Glutamatergic neuron (in vitro differentiated cells): ENCODE measurements at regions not wholly inside any gene's neighbourhood (a gene's known extent, or its start where the extent isn't known, plus 50 kb on each side); places are given as distances from the start of the nearest gene placed in this dataset.

Source experiments
- DNase-seq: peaks from one replicate; pipeline ENCODE4 v3.0.0; 2022
- H3K27ac Mint-ChIP-seq: one replicate; pipeline ENCODE4 v1.8.0; 2020; ENCODE audit warnings: mild to moderate bottlenecking, mixed read lengths, inconsistent platforms; ENCODE audit not compliant: unreplicated experiment
- H3K27me3 Mint-ChIP-seq: one replicate; pipeline ENCODE4 v1.8.0; 2020; ENCODE audit warnings: mild to moderate bottlenecking, moderate library complexity, mixed read lengths, inconsistent platforms; ENCODE audit not compliant: unreplicated experiment
- H3K36me3 Mint-ChIP-seq: one replicate; pipeline ENCODE4 v1.8.0; 2020; ENCODE audit warnings: mild to moderate bottlenecking, mixed read lengths, inconsistent platforms; ENCODE audit not compliant: unreplicated experiment
- H3K4me1 Mint-ChIP-seq: one replicate; pipeline ENCODE4 v1.8.0; 2020; ENCODE audit warnings: mild to moderate bottlenecking, low read depth, mixed read lengths, inconsistent platforms; ENCODE audit not compliant: unreplicated experiment
- H3K4me3 Mint-ChIP-seq: one replicate; pipeline ENCODE4 v1.8.0; 2020; ENCODE audit warnings: mild to moderate bottlenecking, mixed read lengths, inconsistent platforms; ENCODE audit not compliant: unreplicated experiment
- H3K9me3 Mint-ChIP-seq: one replicate; pipeline ENCODE4 v1.8.0; 2020; ENCODE audit warnings: mild to moderate bottlenecking, moderate library complexity, mixed read lengths, inconsistent platforms; ENCODE audit not compliant: unreplicated experiment
- TF ChIP-seq, protein P1 (sequence below): fragments of 200-600 bp; sonication (generic); IDR thresholded peaks from one replicate; pipeline ENCODE4 v1.5.0; 2021; ENCODE audit not compliant: partially characterized antibody, unreplicated experiment

DNA sequence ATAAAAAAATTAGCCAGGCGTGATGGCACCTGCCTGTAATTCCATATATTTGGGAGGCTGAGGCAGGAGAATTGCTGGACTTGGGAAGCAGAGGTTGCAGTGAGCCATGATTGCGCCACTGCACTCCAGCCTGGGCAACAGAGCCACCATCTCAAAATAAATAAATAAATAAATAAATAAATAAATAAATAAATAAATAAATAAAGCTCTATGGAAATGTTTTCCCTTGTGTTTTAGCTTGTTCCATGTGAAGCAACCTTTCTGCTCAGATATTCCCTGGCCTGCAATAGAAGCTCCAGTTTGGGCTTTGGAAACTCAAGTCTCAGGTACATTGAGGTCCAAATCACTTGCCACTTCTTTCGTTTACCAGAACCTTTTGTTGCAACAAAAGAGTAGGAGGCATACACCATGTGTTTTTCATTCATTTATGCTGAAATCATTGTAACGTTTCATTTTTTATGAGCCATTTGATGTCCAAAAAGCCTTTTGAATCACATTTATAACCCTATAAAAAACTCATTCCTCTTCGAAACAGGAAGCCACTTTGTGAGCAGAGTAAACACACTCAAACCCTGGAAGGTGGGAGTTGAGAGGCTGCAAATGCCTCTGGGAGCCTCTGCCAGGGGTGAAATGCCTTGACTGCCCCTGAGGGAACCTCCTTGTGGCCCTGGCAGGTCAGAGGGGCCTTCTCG, 376.6 kb upstream of the TBX3 start:
- H3K9me3 Mint-ChIP-seq = no peaks in the 10 kb centered on the region
- TF ChIP-seq, protein P1, sequence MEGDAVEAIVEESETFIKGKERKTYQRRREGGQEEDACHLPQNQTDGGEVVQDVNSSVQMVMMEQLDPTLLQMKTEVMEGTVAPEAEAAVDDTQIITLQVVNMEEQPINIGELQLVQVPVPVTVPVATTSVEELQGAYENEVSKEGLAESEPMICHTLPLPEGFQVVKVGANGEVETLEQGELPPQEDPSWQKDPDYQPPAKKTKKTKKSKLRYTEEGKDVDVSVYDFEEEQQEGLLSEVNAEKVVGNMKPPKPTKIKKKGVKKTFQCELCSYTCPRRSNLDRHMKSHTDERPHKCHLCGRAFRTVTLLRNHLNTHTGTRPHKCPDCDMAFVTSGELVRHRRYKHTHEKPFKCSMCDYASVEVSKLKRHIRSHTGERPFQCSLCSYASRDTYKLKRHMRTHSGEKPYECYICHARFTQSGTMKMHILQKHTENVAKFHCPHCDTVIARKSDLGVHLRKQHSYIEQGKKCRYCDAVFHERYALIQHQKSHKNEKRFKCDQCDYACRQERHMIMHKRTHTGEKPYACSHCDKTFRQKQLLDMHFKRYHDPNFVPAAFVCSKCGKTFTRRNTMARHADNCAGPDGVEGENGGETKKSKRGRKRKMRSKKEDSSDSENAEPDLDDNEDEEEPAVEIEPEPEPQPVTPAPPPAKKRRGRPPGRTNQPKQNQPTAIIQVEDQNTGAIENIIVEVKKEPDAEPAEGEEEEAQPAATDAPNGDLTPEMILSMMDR = no peak
- no peak for DNase-seq
- H3K4me3 Mint-ChIP-seq = no peak overlapping the region
- H3K4me1 Mint-ChIP-seq = no peaks in the 10 kb centered on the region
- no peaks in the 10 kb centered on the region for H3K36me3 Mint-ChIP-seq
- no peak overlapping the region for H3K27ac Mint-ChIP-seq
- no peaks in the 10 kb centered on the region for H3K27me3 Mint-ChIP-seq

DNA sequence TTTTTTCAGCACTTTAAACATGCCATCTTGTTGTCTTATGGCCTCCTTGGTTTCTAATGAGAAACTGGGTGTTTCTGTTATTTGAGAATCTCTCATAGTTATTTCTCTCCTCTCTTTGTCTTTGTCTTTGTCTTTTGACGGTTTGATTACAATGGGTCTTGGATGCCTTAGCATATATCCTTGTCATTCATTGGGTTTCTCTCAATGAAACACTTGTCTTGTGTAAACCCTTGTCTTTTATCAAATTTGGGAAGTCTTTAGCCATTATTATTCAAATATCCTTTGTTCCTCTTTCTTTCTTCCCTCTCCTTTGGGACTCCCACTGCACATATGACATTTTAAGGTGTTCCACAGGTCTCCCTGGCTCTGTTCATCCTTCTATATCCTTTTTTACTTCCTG, 373.5 kb upstream of the TBX3 start:
- H3K27me3 Mint-ChIP-seq = no peaks in the 10 kb centered on the region
- H3K27ac Mint-ChIP-seq = no peak overlapping the region
- H3K9me3 Mint-ChIP-seq = no peaks in the 10 kb centered on the region
- H3K4me3 Mint-ChIP-seq = no peak overlapping the region
- no peaks in the 10 kb centered on the region for H3K36me3 Mint-ChIP-seq
- peaks cover 1% of the 10 kb centered on the region for H3K4me1 Mint-ChIP-seq
- no peak for DNase-seq
- TF ChIP-seq, protein P1 = no peak

DNA sequence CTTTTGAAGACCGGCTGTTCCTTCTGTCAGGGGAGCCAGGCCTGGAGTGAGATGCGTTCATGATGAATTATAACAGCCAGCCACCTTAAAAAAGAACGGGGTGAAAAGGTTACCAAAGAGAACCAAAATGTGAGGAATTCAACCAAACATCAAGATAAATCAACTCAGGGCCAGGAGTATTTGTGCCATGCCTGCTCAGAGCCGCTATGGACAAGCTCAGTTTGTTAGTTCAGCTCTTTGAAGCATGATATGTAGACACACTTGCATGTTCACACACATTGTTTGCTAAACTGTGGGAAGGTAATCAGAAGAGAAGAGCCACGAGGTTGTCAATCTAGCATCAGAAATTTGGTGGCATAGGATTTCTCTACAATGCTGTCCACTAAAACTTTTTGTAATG, 367.4 kb upstream of the TBX3 start:
- Mint-ChIP-seq H3K27ac (no peak overlapping the region), H3K4me1 (peaks cover 13% of the 10 kb centered on the region), H3K4me3 (no peak overlapping the region), H3K27me3 (no peaks in the 10 kb centered on the region), H3K9me3 (no peaks in the 10 kb centered on the region), H3K36me3 (no peaks in the 10 kb centered on the region)
- no peak for DNase-seq
- TF ChIP-seq, protein P1 = no peak

DNA sequence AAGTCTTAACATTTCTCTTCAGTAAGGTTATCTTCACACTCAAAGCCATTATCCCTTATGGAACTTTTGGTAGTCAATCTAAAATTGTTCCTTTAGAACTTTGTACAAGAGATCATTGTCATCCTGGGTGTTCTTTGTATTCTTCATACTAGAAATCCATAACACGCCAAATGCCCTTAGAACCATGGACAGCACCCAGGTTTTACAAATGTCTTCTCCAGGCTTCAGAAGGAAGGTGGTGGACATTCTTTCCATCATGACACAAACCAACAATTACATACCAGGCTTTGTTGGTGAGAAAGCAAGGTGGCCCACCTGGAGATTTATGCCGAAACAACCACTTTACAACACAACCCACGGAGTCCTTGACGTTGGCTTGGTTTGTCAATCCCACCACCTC, 365.6 kb upstream of the TBX3 start:
- Mint-ChIP-seq H3K9me3 (no peaks in the 10 kb centered on the region), H3K27ac (no peak overlapping the region), H3K4me3 (no peak overlapping the region), H3K27me3 (no peaks in the 10 kb centered on the region), H3K4me1 (peaks cover 12% of the 10 kb centered on the region), H3K36me3 (no peaks in the 10 kb centered on the region)
- TF ChIP-seq, protein P1 = no peak
- DNase-seq = no peak

DNA sequence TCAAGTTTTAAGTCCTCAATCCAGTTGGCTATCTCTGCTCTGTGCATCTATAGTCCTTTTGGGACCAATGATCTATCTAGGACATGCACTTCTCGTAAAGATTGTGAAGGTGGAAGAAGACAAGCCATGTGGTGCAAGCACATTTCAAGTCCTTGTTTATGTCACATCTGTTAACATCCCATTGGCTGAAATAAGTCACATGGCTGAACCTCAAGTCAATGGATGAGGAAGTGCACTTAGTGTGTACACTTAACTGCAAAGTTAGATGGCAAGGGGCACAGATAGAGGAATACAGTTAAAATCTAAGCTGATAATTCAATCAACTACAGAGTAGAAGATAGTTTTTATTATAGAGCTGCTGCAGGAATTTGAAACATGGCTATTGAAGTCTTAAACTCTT, 362.8 kb upstream of the TBX3 start:
- Mint-ChIP-seq H3K27ac (no peak overlapping the region), H3K27me3 (peaks cover 3% of the 10 kb centered on the region), H3K4me1 (peaks cover 12% of the 10 kb centered on the region), H3K36me3 (no peaks in the 10 kb centered on the region), H3K4me3 (no peak overlapping the region), H3K9me3 (peaks cover 2% of the 10 kb centered on the region)
- no peak for DNase-seq
- TF ChIP-seq, protein P1 = no peak
